Stomach (tissue), 8 donors: ENCODE measurements at regions not wholly inside any gene's neighbourhood (a gene's known extent, or its start where the extent isn't known, plus 50 kb on each side); places are given as distances from the start of the nearest gene placed in this dataset.
A peak's percentile ranks its signal among the peaks of the same experiment; 100 is the strongest.

Source experiments
- DNase-seq, 2 donors: peaks; one replicate each; pipeline versions ENCODE4 v3.0.0 to v3.0.0-alpha.2; 2013 to 2019
- H3K27ac ChIP-seq, 5 donors: fragments of 200-600 bp in 4 of 5; sonication (generic) in 4 of 5; one replicate each; pipeline ENCODE4 v1.5.1; 2013 to 2019; ENCODE audit warnings: mild to moderate bottlenecking in 1 of 5, moderate library complexity in 1 of 5
- H3K27me3 ChIP-seq, 3 donors: fragments of 200-600 bp; sonication (generic); one replicate each; pipeline ENCODE4 v1.5.1; 2017 to 2019; ENCODE audit warnings: mixed run types in 1 of 3
- H3K36me3 ChIP-seq, 4 donors: fragments of 200-600 bp; sonication (generic); 1 replicate in 3 of 4; 2 replicates in 1 of 4; pipeline ENCODE4 v1.5.1; 2016 to 2019
- H3K4me1 ChIP-seq, 4 donors: fragments of 200-600 bp; sonication (generic); one replicate each; pipeline ENCODE4 v1.5.1; 2016 to 2019
- H3K4me3 ChIP-seq, 4 donors: fragments of 200-600 bp; sonication (generic) in 3 of 4; one replicate each; pipeline ENCODE4 v1.5.1; 2016 to 2019; ENCODE audit warnings: mild to moderate bottlenecking in 1 of 4
- H3K9me3 ChIP-seq, 4 donors: fragments of 200-600 bp; sonication (generic); one replicate each; pipeline ENCODE4 v1.5.1; 2016 to 2019
- CTCF ChIP-seq, 7 experiments: fragments of 450-650 bp in 4 of 7; fragments of 200-600 bp in 3 of 7; sonication (generic) in 3 of 7; IDR thresholded peaks; one replicate each; pipeline ENCODE4 v1.5.1; 2016 to 2019; ENCODE audit warnings: antibody characterized with exemption in 7 of 7, control low read depth in 2 of 7, mild to moderate bottlenecking in 1 of 7
- EP300 ChIP-seq: sonication (generic); formaldehyde crosslinking; IDR thresholded peaks from one replicate; pipeline ENCODE4 v1.6.1; 2017; ENCODE audit warnings: antibody characterized with exemption
- POLR2A ChIP-seq, 4 donors: fragments of 450-650 bp; IDR thresholded peaks; one replicate each; pipeline ENCODE4 v1.6.1; 2016; ENCODE audit warnings: antibody characterized with exemption in 4 of 4, control low read depth in 2 of 4, mild to moderate bottlenecking in 1 of 4, moderate library complexity in 1 of 4
- POLR2AphosphoS5 ChIP-seq, 3 donors: sonication (generic); formaldehyde crosslinking; IDR thresholded peaks; one replicate each; pipeline ENCODE4 v1.6.1; 2016; ENCODE audit warnings: antibody characterized with exemption in 3 of 3
- WGBS, 5 donors: extraction: QIAGEN DNeasy Blood & Tissue Kit in 3 of 5; methylation state at CpG; one replicate each; pipeline versions ENCODE4 v1.1.5 to v1.1.7; 2013 to 2018; 5-methylcytosine and 5-hydroxymethylcytosine counted together
- intact Hi-C: fragments of 100-400 bp; cut with DNase I; formaldehyde crosslinking; loops from one replicate; pipeline ENCODE4 v1.15.1; 2023; ENCODE audit warnings: low total_unique reads
- donor health status: healthy with polysubstance abuse.
- donor health status: Bipolar disorder and iron deficiency.
- donor health status: healthy.

GRCh38 chr4:46656071-46656470 is 253.0 kb downstream of the COX7B2 start:
- no peaks in the 10 kb centered on the region for H3K4me1 ChIP-seq
- peaks cover 0 to 4% (median 0%) of the 10 kb centered on the region in 4 donors for H3K9me3 ChIP-seq
- WGBS, 5 donors = 51 to 59% (median 56%) methylated on average over 3 of the region's 3 CpGs
- H3K36me3 ChIP-seq = no peaks in the 10 kb centered on the region
- TF ChIP-seq CTCF (IDR thresholded peaks at IDR 0.05) = no peak
- no peak for TF ChIP-seq POLR2A (IDR thresholded peaks at IDR 0.05)
- no peak for TF ChIP-seq POLR2AphosphoS5 (IDR thresholded peaks at IDR 0.05)
- TF ChIP-seq EP300 = no peak
- no peaks in the 10 kb centered on the region for H3K27me3 ChIP-seq
- intact Hi-C loops = no loop called here
- DNase-seq = peak in 1 of 2 donors; percentile 3
- no peak overlapping the region for H3K27ac ChIP-seq
- H3K4me3 ChIP-seq = no peak overlapping the region

- intact Hi-C loops = no loop called here
Observed at GRCh38 chr4:46653842-46654241, 255.2 kb downstream of the COX7B2 start.

GRCh38 chr4:46649390-46649789 is 259.5 kb upstream of the GABRA2 start:
- TF ChIP-seq POLR2AphosphoS5 (IDR thresholded peaks at IDR 0.05) (no peak), POLR2A (IDR thresholded peaks at IDR 0.05) (no peak), EP300 (no peak), CTCF (IDR thresholded peaks at IDR 0.05) (no peak)
- 57 to 68% (median 62%) methylated on average over 2 of the region's 2 CpGs for WGBS, 5 donors
- H3K9me3 ChIP-seq = peaks cover 0 to 18% (median 4%) of the 10 kb centered on the region in 4 donors

More at GRCh38 chr4:46653842-46654241, 255.2 kb downstream of the COX7B2 start:
- 84 to 94% (median 89%) methylated on average over 4 of the region's 4 CpGs for WGBS, 5 donors
- Histone ChIP-seq H3K4me3 (no peak overlapping the region), H3K27ac (no peak overlapping the region), H3K27me3 (no peaks in the 10 kb centered on the region), H3K36me3 (no peaks in the 10 kb centered on the region), H3K4me1 (no peaks in the 10 kb centered on the region), H3K9me3 (peaks cover 0 to 8% (median 0%) of the 10 kb centered on the region in 4 donors)
- no peak for TF ChIP-seq EP300
- no peak for DNase-seq

GRCh38 chr4:46648088-46648744 is 258.3 kb upstream of the GABRA2 start:
- TF ChIP-seq POLR2A (IDR thresholded peaks at IDR 0.05) = no peak
- TF ChIP-seq POLR2AphosphoS5 (IDR thresholded peaks at IDR 0.05) = no peak
- TF ChIP-seq EP300 = no peak
- TF ChIP-seq CTCF (IDR thresholded peaks at IDR 0.05) = no peak
- no peaks in the 10 kb centered on the region for H3K27me3 ChIP-seq
- no peaks in the 10 kb centered on the region for H3K4me1 ChIP-seq
- H3K4me3 ChIP-seq = no peak overlapping the region
- intact Hi-C loops = no loop called here
- WGBS, 5 donors = 18 to 32% (median 26%) methylated on average over 2 of the region's 2 CpGs
- peak in 1 of 2 donors; percentile 16 for DNase-seq
- no peaks in the 10 kb centered on the region for H3K36me3 ChIP-seq
- H3K9me3 ChIP-seq = peaks cover 0 to 13% (median 4%) of the 10 kb centered on the region in 4 donors
- H3K27ac ChIP-seq = no peak overlapping the region

More at GRCh38 chr4:46649390-46649789, 259.5 kb upstream of the GABRA2 start:
- Histone ChIP-seq H3K4me1 (no peaks in the 10 kb centered on the region), H3K4me3 (no peak overlapping the region), H3K27ac (no peak overlapping the region), H3K36me3 (no peaks in the 10 kb centered on the region), H3K27me3 (no peaks in the 10 kb centered on the region)
- intact Hi-C loops = no loop called here
- no peak for DNase-seq

GRCh38 chr4:46645126-46645525 is 255.2 kb upstream of the GABRA2 start:
- 63 to 80% (median 67%) methylated on average over 1 of the region's 1 CpG for WGBS, 5 donors
- intact Hi-C loops = no loop called here
- no peaks in the 10 kb centered on the region for H3K36me3 ChIP-seq
- H3K9me3 ChIP-seq = peaks cover 0 to 13% (median 4%) of the 10 kb centered on the region in 4 donors
- no peak for DNase-seq
- TF ChIP-seq POLR2AphosphoS5 (IDR thresholded peaks at IDR 0.05) (no peak), CTCF (IDR thresholded peaks at IDR 0.05) (no peak), EP300 (no peak), POLR2A (IDR thresholded peaks at IDR 0.05) (no peak)
- no peak overlapping the region for H3K4me3 ChIP-seq
- no peaks in the 10 kb centered on the region for H3K27me3 ChIP-seq
- no peaks in the 10 kb centered on the region for H3K4me1 ChIP-seq
- H3K27ac ChIP-seq = no peak overlapping the region
